ENCODE measurements at regions not wholly inside any gene's neighbourhood (a gene's known extent, or its start where the extent isn't known, plus 50 kb on each side); places are given as distances from the start of the nearest gene placed in this dataset.

GRCh38 chr11:112322173-112322790, 61.6 kb upstream of the PLET1 start:
- TF ChIP-seq REST (IDR thresholded peaks at IDR 0.05; ENCODE audit: insufficient read depth in 1 of 2, low read depth in 2 of 2, low read length in 2 of 2) = no peak
- TF ChIP-seq TAF1 (IDR thresholded peaks at IDR 0.05; ENCODE audit: borderline replicate concordance, insufficient read depth, low read length) = no peak
- TF ChIP-seq POLR2AphosphoS5 (IDR thresholded peaks at IDR 0.05; ENCODE audit: low read depth, low read length) = no peak
- no peak for TF ChIP-seq SIN3A (IDR thresholded peaks at IDR 0.05; ENCODE audit: borderline replicate concordance, insufficient read depth, low read length)
- TF ChIP-seq FOXP2 (optimal IDR thresholded peaks at IDR 0.05; ENCODE audit: borderline replicate concordance, extremely low read depth, extremely low read length, insufficient read depth) = no peak

GRCh38 chr11:112334381-112334780, 73.7 kb upstream of the PLET1 start:
- TF ChIP-seq REST (IDR thresholded peaks at IDR 0.05; ENCODE audit: insufficient read depth in 1 of 2, low read depth in 2 of 2, low read length in 2 of 2) = no peak
- TF ChIP-seq SIN3A (IDR thresholded peaks at IDR 0.05; ENCODE audit: borderline replicate concordance, insufficient read depth, low read length) = no peak
- no peak for TF ChIP-seq FOXP2 (optimal IDR thresholded peaks at IDR 0.05; ENCODE audit: borderline replicate concordance, extremely low read depth, extremely low read length, insufficient read depth)
- TF ChIP-seq TAF1 (IDR thresholded peaks at IDR 0.05; ENCODE audit: borderline replicate concordance, insufficient read depth, low read length) = no peak
- no peak for TF ChIP-seq POLR2AphosphoS5 (IDR thresholded peaks at IDR 0.05; ENCODE audit: low read depth, low read length)

- TF ChIP-seq SIN3A (IDR thresholded peaks at IDR 0.05; ENCODE audit: borderline replicate concordance, insufficient read depth, low read length) = no peak
- TF ChIP-seq FOXP2 (optimal IDR thresholded peaks at IDR 0.05; ENCODE audit: borderline replicate concordance, extremely low read depth, extremely low read length, insufficient read depth) = no peak
- no peak for TF ChIP-seq POLR2AphosphoS5 (IDR thresholded peaks at IDR 0.05; ENCODE audit: low read depth, low read length)
Measured at GRCh38 chr11:112336356-112336886, 75.8 kb upstream of the PLET1 start.

- TF ChIP-seq SIN3A (IDR thresholded peaks at IDR 0.05; ENCODE audit: borderline replicate concordance, insufficient read depth, low read length) = no peak
- no peak for TF ChIP-seq FOXP2 (optimal IDR thresholded peaks at IDR 0.05; ENCODE audit: borderline replicate concordance, extremely low read depth, extremely low read length, insufficient read depth)
- TF ChIP-seq REST (IDR thresholded peaks at IDR 0.05; ENCODE audit: insufficient read depth in 1 of 2, low read depth in 2 of 2, low read length in 2 of 2) = no peak
- TF ChIP-seq TAF1 (IDR thresholded peaks at IDR 0.05; ENCODE audit: borderline replicate concordance, insufficient read depth, low read length) = no peak
- TF ChIP-seq POLR2AphosphoS5 (IDR thresholded peaks at IDR 0.05; ENCODE audit: low read depth, low read length) = no peak
Measured at GRCh38 chr11:112339566-112339965, 78.9 kb upstream of the PLET1 start.

- TF ChIP-seq SIN3A (IDR thresholded peaks at IDR 0.05; ENCODE audit: borderline replicate concordance, insufficient read depth, low read length) (no peak), FOXP2 (optimal IDR thresholded peaks at IDR 0.05; ENCODE audit: borderline replicate concordance, extremely low read depth, extremely low read length, insufficient read depth) (no peak), TAF1 (IDR thresholded peaks at IDR 0.05; ENCODE audit: borderline replicate concordance, insufficient read depth, low read length) (no peak), POLR2AphosphoS5 (IDR thresholded peaks at IDR 0.05; ENCODE audit: low read depth, low read length) (no peak)
Measured at GRCh38 chr11:112343368-112344039, 82.8 kb upstream of the PLET1 start.

GRCh38 chr11:112344040-112344413, 83.4 kb upstream of the PLET1 start:
- TF ChIP-seq SIN3A (IDR thresholded peaks at IDR 0.05; ENCODE audit: borderline replicate concordance, insufficient read depth, low read length) = no peak
- TF ChIP-seq REST (IDR thresholded peaks at IDR 0.05; ENCODE audit: insufficient read depth in 1 of 2, low read depth in 2 of 2, low read length in 2 of 2) = no peak
- TF ChIP-seq TAF1 (IDR thresholded peaks at IDR 0.05; ENCODE audit: borderline replicate concordance, insufficient read depth, low read length) = no peak
- TF ChIP-seq POLR2AphosphoS5 (IDR thresholded peaks at IDR 0.05; ENCODE audit: low read depth, low read length) = no peak
- TF ChIP-seq FOXP2 (optimal IDR thresholded peaks at IDR 0.05; ENCODE audit: borderline replicate concordance, extremely low read depth, extremely low read length, insufficient read depth) = no peak
